ENCODE measurements at regions not wholly inside any gene's neighbourhood (a gene's known extent, or its start where the extent isn't known, plus 50 kb on each side); places are given as distances from the start of the nearest gene placed in this dataset.

DNA sequence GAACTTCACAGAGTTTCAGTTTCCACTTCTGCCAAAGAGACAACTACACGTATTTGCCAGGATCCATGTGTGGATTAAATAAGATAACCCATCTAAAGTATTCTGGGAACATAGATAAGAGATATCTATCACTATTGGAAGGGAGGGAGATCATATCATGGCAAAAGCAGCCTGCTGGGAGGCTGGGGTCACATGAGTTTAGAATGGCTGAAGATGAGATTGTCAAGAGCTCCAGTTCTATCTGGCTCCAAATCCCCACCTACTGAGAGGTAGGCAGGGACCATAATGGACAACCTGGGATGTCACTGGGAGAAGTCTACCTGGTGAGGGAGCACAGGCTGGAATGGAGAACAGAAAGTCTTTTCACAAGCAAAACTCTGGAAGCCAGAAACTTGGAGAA, 192.6 kb upstream of the ST6GAL2 start:
- TF ChIP-seq GATA3 (IDR thresholded peaks at IDR 0.05; ENCODE audit: low read depth, low read length), result no peak
- TF ChIP-seq GATA2 (IDR thresholded peaks at IDR 0.05; ENCODE audit: low read depth, low read length), result no peak; the same call in 1 of the 2 replicates

DNA sequence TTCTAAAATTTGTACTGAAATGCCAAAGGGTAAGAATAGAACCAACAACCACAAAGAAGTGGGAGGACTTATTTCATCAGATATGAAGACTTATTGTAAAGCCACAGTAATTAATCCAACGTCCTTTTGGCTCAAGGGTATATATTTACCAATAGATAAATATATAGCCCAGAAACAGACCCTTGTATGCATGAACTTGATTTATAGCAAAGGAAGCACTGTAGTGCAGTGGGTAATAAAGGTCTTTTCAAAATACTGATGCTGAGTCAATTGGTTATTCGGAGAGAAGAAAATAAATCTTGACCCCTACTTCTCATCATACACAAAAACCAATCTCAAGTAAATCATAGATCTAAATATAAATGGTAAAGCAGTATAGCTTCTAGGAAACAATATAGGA, 200.5 kb upstream of the ST6GAL2 start:
- TF ChIP-seq GATA3 (IDR thresholded peaks at IDR 0.05; ENCODE audit: low read depth, low read length), result no peak
- TF ChIP-seq GATA2 (IDR thresholded peaks at IDR 0.05; ENCODE audit: low read depth, low read length), result no peak

DNA sequence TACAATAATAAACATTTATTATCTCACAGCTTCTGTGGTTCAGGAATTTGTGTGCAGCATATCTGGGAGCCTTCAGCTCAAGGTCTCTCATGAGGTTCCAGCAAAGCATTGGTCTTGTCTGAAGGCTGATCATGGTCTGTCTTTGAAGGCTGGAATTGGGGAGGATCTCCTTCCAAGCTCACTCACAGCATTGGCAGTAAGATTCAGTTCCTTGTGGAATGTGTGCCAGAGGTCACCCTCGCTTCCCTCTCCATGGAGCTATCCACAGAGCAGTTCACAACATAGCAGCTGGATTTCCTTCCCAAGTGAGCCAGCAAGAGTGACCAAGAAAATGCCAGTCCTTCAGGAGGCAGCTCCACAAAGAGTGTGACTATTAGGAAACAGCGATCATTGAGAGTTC, 202.2 kb upstream of the ST6GAL2 start:
- TF ChIP-seq GATA2 (IDR thresholded peaks at IDR 0.05; ENCODE audit: low read depth, low read length) (no peak), GATA3 (IDR thresholded peaks at IDR 0.05; ENCODE audit: low read depth, low read length) (no peak)

DNA sequence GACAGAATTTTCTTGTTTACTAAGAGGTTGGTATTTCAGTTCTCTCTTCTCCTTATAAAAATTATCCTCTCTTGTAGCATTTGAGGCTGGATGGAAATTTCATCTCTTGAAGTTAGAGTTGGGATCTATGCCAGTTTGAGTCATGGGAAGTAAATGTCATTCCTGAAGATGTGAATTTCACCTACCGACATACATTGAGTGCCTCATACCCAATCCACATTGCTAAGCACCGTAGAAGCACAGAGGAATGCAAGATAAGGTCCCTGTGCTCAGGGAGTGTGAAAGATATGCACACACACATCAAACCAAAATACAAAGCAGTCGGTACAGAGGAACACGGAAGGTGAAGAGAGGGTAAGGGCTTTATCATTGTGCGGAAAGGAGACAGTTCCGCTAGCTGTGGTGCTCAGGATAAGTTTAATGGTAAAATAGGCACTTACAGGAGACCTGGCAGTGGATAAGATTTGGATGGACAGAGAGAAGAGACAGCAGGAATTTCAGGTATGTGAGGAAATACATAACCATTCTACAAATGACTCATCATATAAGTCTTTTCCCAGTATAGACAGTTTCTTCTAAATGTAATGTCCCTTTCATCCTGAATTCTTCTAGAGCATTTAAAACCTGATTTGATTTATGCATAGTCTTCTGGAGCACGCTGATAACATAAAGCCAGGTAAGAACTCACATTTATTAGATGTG, 205.3 kb upstream of the ST6GAL2 start:
- TF ChIP-seq GATA3 (IDR thresholded peaks at IDR 0.05; ENCODE audit: low read depth, low read length) (no peak), GATA2 (IDR thresholded peaks at IDR 0.05; ENCODE audit: low read depth, low read length) (no peak)

DNA sequence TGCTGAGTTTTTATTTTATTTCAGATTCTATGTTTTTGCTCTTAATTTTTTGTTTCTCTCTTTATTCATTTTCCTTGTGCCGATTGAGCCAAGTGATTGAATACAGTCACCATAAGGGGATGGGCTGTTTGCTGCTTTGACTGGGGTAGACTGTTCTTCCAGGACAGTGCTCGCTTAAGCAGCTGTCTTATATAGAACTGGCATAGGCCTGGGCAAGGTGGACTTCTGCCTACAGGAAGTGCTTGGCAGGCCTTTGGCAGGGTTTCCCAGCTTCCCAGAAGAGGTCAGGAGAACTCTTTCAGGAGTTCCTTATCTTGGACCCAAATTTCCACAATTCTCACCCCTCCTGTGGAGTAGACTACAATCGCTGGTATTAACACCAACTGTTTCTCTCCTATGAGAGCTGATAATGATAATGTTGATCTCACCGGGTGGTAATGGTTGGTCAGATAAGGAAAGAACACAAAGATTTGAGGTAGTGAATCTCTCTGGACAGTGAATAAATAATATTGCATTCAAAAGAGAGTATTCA, 207.5 kb upstream of the ST6GAL2 start:
- TF ChIP-seq GATA2 (IDR thresholded peaks at IDR 0.05; ENCODE audit: low read depth, low read length), result no peak
- TF ChIP-seq GATA3 (IDR thresholded peaks at IDR 0.05; ENCODE audit: low read depth, low read length), result no peak

DNA sequence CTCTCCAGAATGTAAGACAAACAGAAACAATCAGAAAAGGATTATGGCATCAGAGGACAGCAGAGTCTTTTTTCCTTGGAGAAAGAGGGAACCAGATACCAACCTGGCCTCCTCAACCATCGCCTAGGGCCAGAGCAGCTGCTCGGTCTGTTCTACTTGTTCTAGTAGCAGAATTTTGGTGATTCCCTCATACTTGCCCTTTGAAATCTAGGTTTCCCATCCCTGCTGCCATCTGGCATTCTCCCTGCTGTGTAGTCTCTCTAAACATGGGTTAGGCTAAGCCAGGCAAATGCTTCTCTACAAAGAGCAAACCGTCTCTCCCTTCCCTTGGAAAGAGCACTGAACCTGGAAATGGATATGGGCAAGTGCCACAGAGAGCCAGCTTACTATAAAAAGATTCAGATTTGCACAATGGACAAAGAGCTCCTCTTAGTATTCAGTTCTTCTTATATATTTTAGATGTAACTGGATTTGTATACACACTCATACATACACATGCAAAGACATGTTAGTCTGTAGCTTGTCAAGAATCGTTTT, 208.6 kb upstream of the ST6GAL2 start:
- TF ChIP-seq GATA3 (IDR thresholded peaks at IDR 0.05; ENCODE audit: low read depth, low read length) (no peak), GATA2 (IDR thresholded peaks at IDR 0.05; ENCODE audit: low read depth, low read length) (no peak)

DNA sequence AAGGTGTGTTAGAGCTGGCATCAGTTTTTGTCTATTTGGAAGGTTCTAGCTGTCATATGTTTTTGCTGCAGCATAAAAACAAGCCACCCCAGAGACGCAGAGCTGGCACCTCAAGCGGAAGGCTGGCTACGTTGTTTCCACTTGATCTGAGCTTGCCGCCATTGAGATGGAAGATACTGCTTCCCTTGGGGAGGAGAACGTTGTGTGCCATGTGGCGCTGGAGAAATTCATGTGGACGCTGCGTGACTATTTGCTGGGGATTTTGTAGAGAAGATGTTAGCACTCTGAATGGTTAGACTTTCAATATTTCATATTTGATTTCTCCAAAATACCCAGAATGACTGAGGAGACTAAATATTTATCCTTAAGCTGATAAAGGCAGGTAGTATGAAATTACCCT, 216.2 kb upstream of the ST6GAL2 start:
- no peak for TF ChIP-seq GATA3 (IDR thresholded peaks at IDR 0.05; ENCODE audit: low read depth, low read length)
- no peak for TF ChIP-seq GATA2 (IDR thresholded peaks at IDR 0.05; ENCODE audit: low read depth, low read length)

DNA sequence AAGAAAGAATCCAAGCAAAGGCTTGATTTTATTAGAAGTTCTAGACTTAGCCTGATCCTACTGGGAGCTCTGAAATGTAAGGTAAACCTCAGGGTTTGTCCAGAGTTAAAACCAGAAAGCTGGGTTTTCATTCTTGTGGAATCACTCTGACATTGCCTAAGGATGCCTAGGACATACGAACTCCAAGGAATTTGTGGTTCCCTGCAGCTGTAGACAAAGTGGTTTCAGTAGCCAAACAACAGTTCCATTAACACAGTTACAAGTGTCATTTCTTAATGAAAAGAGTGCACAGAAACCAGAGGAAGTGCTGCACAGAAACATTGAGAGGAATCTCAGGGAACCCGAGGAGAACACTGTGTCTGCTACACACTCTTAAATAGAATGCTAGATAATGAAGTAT, 221.4 kb upstream of the ST6GAL2 start:
- no peak for TF ChIP-seq GATA3 (IDR thresholded peaks at IDR 0.05; ENCODE audit: low read depth, low read length)
- TF ChIP-seq GATA2 (IDR thresholded peaks at IDR 0.05; ENCODE audit: low read depth, low read length), result no peak

DNA sequence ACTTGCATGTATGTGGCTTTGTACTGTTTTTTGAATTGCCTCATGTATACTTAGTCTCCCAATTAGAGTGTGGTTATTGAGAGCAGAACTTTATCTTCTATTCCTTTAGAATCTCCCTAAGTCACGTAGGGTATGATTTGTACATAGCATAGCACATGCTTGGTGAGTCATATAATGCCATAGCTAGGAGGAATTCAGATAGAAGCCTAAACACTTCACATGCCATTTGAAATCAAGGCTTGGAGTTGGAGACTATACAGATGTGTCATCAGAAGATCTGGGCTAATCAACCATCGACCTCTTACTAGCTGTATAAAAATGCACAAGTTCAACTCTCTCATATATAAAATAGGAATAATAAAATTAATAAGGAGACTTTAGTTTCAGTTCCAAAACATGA, 222.6 kb upstream of the ST6GAL2 start:
- no peak for TF ChIP-seq GATA2 (IDR thresholded peaks at IDR 0.05; ENCODE audit: low read depth, low read length)
- no peak for TF ChIP-seq GATA3 (IDR thresholded peaks at IDR 0.05; ENCODE audit: low read depth, low read length)

DNA sequence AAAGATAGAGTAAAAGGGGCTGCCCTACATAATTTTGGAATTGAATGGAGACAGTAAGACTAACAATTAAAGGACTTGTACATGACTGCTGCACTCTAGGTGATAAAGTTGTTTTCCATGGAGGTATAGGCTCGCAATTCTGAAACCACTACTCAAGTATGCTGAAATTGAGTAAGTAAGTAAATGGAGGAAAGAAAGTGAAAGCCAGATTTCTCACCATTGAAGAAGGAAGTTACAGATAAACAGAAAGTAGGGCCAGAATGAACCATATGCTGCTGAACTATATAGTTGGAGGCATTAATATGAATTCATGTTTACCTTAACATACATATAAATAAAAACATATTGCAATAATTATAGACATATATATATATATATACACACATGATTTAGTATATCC, 225.7 kb upstream of the ST6GAL2 start:
- TF ChIP-seq GATA2 (IDR thresholded peaks at IDR 0.05; ENCODE audit: low read depth, low read length) (no peak), GATA3 (IDR thresholded peaks at IDR 0.05; ENCODE audit: low read depth, low read length) (no peak)

DNA sequence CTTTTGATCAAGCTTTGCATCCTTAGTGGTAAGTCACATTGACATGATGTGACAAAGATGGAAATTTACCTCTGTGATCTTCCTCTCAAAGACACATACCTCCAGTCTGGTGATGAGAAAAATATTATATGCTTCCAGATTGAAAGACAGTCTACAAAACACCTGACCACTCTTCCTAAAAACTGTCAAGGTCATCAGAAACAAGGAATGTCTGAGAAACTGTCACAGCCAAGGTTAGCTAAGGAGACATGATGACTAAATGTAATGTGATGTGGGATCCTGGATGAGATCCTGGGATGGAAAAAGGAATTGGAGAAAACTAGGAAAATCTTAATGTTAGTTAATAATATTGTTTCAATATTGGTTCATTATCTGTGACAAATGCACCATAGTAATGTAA, 226.6 kb upstream of the ST6GAL2 start:
- TF ChIP-seq GATA2 (IDR thresholded peaks at IDR 0.05; ENCODE audit: low read depth, low read length) (no peak), GATA3 (IDR thresholded peaks at IDR 0.05; ENCODE audit: low read depth, low read length) (no peak)

DNA sequence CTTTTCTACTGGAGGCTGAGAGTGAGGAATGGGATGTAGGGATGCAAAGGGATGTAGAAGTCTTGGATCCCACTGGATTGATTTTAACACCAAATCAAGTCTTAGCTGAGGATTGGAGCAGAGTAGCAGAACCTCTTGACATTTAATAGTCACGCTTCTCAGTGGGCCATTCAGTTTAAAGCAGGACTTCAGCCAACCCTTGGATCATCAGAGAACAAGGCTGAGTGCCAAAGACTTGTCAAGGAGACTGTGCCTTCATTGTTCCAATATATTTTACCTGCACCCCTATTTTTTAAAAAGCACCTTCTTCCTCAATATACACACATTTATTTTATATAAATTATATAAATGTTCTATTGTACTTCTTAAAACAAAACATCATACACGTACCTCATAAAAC, 242.4 kb upstream of the ST6GAL2 start:
- TF ChIP-seq GATA2 (IDR thresholded peaks at IDR 0.05; ENCODE audit: low read depth, low read length) (no peak), GATA3 (IDR thresholded peaks at IDR 0.05; ENCODE audit: low read depth, low read length) (no peak)

DNA sequence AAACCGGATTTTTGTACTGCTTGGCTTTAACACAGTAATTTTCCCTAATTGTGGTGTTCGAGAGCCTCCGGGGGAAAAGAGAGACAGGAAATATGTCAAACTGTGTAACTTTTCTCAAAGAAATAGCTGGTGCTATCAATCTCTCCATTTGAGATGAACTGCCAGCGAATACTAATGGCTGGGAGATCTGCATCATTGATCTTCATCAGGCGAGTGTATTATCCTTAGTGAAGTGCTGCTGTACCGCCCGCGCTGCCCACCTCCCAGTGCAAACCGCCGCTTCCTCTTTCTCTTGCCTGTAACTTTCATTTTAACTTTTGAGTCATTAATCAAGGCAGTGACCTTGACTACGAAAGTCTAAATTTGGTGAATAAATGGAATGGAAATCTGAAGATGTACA, 246.1 kb upstream of the ST6GAL2 start:
- TF ChIP-seq GATA2 (IDR thresholded peaks at IDR 0.05; ENCODE audit: low read depth, low read length) (no peak), GATA3 (IDR thresholded peaks at IDR 0.05; ENCODE audit: low read depth, low read length) (no peak)

DNA sequence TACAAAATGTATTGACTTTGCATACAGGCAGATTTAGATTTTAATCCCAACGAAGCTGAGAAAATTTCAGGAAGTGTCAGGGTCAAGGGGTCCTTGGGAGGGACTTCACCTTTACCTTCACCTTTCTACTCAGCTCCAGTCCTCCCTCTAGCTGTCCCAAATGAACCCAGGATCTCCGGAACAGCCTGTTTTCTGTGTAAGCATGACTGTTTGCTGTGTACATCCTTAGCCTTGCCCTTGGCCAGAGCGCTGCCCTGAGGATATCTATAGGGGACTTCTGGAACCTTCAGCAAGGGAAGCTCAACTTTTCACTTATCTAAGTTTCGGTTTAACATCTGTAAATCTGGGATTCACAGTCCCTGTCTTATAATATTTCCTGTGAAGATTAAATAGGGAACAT, 246.8 kb upstream of the ST6GAL2 start:
- TF ChIP-seq GATA3 (IDR thresholded peaks at IDR 0.05; ENCODE audit: low read depth, low read length), result no peak

DNA sequence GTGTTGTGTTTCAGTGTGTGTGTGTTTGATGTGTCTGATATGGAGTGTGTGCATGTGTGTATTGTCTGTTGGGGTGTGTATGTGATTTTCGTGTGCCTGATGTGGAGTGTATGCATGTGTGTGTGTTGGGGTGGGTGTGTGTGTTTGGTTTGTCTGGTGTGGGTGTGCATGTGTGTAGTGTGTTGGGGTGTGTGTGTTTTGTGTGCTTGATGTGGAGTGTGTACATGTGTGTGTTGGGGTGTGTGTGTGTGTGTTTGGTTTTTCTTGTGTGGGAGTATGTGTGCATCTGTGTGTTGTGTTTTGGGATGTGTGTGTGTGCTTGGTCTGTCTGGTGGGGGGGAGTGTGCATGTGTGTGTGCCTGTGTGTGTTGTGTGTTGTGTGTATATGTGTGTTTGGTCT, 247.4 kb upstream of the ST6GAL2 start:
- TF ChIP-seq GATA3 (IDR thresholded peaks at IDR 0.05; ENCODE audit: low read depth, low read length) (no peak), GATA2 (IDR thresholded peaks at IDR 0.05; ENCODE audit: low read depth, low read length) (no peak)

All from SH-SY5Y (cell line).